NB4 (cell line): ENCODE measurements at regions not wholly inside any gene's neighbourhood (a gene's known extent, or its start where the extent isn't known, plus 50 kb on each side); places are given as distances from the start of the nearest gene placed in this dataset.

Experiments
- DNase-seq: peaks from one replicate; pipeline ENCODE4 v3.0.0; 2010; ENCODE audit warnings: low read depth
- H3K4me3 ChIP-seq: one replicate; pipeline ENCODE4 v1.5.1; 2011; ENCODE audit warnings: mild to moderate bottlenecking, low read depth, low read length, moderate library complexity
- CTCF ChIP-seq: IDR thresholded peaks from one replicate; pipeline ENCODE4 v1.5.1; 2012; ENCODE audit warnings: low read depth, low read length
- MAX ChIP-seq: IDR thresholded peaks from 2 replicates; pipeline ENCODE4 v1.6.1; 2011; ENCODE audit warnings: low read depth, low read length
- MYC ChIP-seq: IDR thresholded peaks from 2 replicates; pipeline ENCODE4 v1.6.1; 2011; ENCODE audit warnings: low read depth, low read length
- POLR2A ChIP-seq: IDR thresholded peaks from 2 replicates; pipeline ENCODE4 v1.6.1; 2011; ENCODE audit warnings: mild to moderate bottlenecking; ENCODE audit not compliant: insufficient read length; ENCODE audit errors: extremely low read depth

GRCh38 chr15:35665896-35666536, 120.1 kb upstream of the DPH6 start:
- TF ChIP-seq POLR2A (no peak), MAX (no peak), MYC (no peak), CTCF (no peak)
- no peak for DNase-seq

GRCh38 chr15:35667908-35668307, 121.9 kb upstream of the DPH6 start:
- no peak for TF ChIP-seq MAX
- TF ChIP-seq CTCF = no peak
- TF ChIP-seq MYC = no peak
- no peak for TF ChIP-seq POLR2A
- no peak for DNase-seq
- no peak overlapping the region for H3K4me3 ChIP-seq

More at GRCh38 chr15:35665896-35666536, 120.1 kb upstream of the DPH6 start:
- no peak overlapping the region for H3K4me3 ChIP-seq

- TF ChIP-seq MYC = no peak
- no peak for TF ChIP-seq POLR2A
- no peak for TF ChIP-seq CTCF
- TF ChIP-seq MAX = no peak
- DNase-seq = no peak
- no peak overlapping the region for H3K4me3 ChIP-seq
Measured at GRCh38 chr15:35669021-35669420, 123.1 kb upstream of the DPH6 start.

- TF ChIP-seq POLR2A (no peak), CTCF (no peak), MYC (no peak), MAX (no peak)
- no peak overlapping the region for H3K4me3 ChIP-seq
- no peak for DNase-seq
Measured at GRCh38 chr15:35669432-35670045, 123.6 kb upstream of the DPH6 start.

- TF ChIP-seq POLR2A = no peak
- no peak for TF ChIP-seq CTCF
- H3K4me3 ChIP-seq = no peak overlapping the region
- DNase-seq = no peak
Measured at GRCh38 chr15:35671197-35671596, 125.2 kb upstream of the DPH6 start.
